Neural cell (in vitro differentiated cells): ENCODE measurements at regions not wholly inside any gene's neighbourhood (a gene's known extent, or its start where the extent isn't known, plus 50 kb on each side); places are given as distances from the start of the nearest gene placed in this dataset.

Experiments
- EP300 ChIP-seq: fragments of 450-650 bp; conservative IDR thresholded peaks from 2 replicates; pipeline ENCODE4 v1.6.1; 2014; ENCODE audit warnings: antibody characterized with exemption, mild to moderate bottlenecking, moderate library complexity; ENCODE audit not compliant: poor library complexity, severe bottlenecking
- EZH2 ChIP-seq: fragments of 200-600, 300-800 bp; shearing (Covaris generic), sonication (generic); IDR thresholded peaks from 2 replicates; pipeline ENCODE4 v1.6.1; 2014; ENCODE audit warnings: antibody characterized with exemption, low read length, borderline replicate concordance, mild to moderate bottlenecking; ENCODE audit not compliant: insufficient read depth, poor library complexity, severe bottlenecking
- MXI1 ChIP-seq: fragments of 450-650 bp; conservative IDR thresholded peaks from 2 replicates; pipeline ENCODE4 v1.6.1; 2014; ENCODE audit warnings: antibody characterized with exemption, mild to moderate bottlenecking; ENCODE audit not compliant: poor library complexity, severe bottlenecking
- POLR2AphosphoS5 ChIP-seq: IDR thresholded peaks from 2 replicates; pipeline ENCODE4 v1.6.1; 2012
- RAD21 ChIP-seq: fragments of 450-650 bp; conservative IDR thresholded peaks from 2 replicates; pipeline ENCODE4 v1.6.1; 2014; ENCODE audit warnings: antibody characterized with exemption, mild to moderate bottlenecking, moderate library complexity
- SMC3 ChIP-seq: fragments of 450-650 bp; conservative IDR thresholded peaks from 2 replicates; pipeline ENCODE4 v1.6.1; 2014; ENCODE audit warnings: antibody characterized with exemption, mild to moderate bottlenecking, moderate library complexity; ENCODE audit not compliant: poor library complexity
- TAF1 ChIP-seq: IDR thresholded peaks from 2 replicates; pipeline ENCODE4 v1.6.1; 2012; ENCODE audit warnings: low read depth
- TF ChIP-seq, protein P1 (sequence below): fragments of 450-650 bp; IDR thresholded peaks from 2 replicates; pipeline ENCODE4 v1.5.1; 2014; ENCODE audit warnings: antibody characterized with exemption, mild to moderate bottlenecking, moderate library complexity; ENCODE audit not compliant: poor library complexity, severe bottlenecking
- TF ChIP-seq, protein P2 (sequence below): IDR thresholded peaks from 2 replicates; pipeline ENCODE4 v1.6.1; 2012; ENCODE audit warnings: borderline replicate concordance

DNA sequence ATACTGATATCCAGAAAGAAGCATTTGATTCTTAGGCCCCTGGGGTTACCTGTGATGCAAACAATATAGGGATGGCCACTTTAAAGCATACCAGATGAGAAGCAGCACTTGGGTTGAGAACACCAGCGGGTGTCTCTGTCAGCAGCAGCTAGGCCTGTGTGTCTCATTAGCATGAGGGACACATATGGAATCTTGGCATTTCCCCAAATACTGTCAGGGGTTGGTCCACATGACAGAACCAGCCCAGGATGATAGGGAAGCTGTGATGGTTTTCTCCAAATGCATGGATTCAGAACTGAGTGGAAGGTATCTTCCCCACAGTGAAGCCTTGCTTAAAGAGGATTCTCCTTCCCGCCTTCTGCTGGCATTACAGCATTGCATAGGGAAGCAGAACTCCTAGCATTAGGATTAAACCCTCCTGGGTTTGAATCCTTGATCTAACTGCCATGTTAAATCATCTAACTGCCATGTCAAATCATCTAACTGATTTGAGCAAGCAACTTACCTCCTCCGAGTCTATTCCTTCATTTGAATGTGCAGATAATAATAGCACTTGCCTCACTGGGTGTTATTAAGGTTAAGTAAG is 111.5 kb upstream of the WSCD2 start:
- TF ChIP-seq POLR2AphosphoS5 (peak; percentile 33), TAF1 (no peak), EZH2 (no peak), EP300 (peak; percentile 15), SMC3 (no peak), RAD21 (no peak), MXI1 (no peak)
- TF ChIP-seq, protein P1, sequence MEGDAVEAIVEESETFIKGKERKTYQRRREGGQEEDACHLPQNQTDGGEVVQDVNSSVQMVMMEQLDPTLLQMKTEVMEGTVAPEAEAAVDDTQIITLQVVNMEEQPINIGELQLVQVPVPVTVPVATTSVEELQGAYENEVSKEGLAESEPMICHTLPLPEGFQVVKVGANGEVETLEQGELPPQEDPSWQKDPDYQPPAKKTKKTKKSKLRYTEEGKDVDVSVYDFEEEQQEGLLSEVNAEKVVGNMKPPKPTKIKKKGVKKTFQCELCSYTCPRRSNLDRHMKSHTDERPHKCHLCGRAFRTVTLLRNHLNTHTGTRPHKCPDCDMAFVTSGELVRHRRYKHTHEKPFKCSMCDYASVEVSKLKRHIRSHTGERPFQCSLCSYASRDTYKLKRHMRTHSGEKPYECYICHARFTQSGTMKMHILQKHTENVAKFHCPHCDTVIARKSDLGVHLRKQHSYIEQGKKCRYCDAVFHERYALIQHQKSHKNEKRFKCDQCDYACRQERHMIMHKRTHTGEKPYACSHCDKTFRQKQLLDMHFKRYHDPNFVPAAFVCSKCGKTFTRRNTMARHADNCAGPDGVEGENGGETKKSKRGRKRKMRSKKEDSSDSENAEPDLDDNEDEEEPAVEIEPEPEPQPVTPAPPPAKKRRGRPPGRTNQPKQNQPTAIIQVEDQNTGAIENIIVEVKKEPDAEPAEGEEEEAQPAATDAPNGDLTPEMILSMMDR, result no peak
- TF ChIP-seq, protein P2, sequence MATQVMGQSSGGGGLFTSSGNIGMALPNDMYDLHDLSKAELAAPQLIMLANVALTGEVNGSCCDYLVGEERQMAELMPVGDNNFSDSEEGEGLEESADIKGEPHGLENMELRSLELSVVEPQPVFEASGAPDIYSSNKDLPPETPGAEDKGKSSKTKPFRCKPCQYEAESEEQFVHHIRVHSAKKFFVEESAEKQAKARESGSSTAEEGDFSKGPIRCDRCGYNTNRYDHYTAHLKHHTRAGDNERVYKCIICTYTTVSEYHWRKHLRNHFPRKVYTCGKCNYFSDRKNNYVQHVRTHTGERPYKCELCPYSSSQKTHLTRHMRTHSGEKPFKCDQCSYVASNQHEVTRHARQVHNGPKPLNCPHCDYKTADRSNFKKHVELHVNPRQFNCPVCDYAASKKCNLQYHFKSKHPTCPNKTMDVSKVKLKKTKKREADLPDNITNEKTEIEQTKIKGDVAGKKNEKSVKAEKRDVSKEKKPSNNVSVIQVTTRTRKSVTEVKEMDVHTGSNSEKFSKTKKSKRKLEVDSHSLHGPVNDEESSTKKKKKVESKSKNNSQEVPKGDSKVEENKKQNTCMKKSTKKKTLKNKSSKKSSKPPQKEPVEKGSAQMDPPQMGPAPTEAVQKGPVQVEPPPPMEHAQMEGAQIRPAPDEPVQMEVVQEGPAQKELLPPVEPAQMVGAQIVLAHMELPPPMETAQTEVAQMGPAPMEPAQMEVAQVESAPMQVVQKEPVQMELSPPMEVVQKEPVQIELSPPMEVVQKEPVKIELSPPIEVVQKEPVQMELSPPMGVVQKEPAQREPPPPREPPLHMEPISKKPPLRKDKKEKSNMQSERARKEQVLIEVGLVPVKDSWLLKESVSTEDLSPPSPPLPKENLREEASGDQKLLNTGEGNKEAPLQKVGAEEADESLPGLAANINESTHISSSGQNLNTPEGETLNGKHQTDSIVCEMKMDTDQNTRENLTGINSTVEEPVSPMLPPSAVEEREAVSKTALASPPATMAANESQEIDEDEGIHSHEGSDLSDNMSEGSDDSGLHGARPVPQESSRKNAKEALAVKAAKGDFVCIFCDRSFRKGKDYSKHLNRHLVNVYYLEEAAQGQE, result peak; percentile 96
